Body of pancreas (tissue), 4 donors: ENCODE measurements at regions not wholly inside any gene's neighbourhood (a gene's known extent, or its start where the extent isn't known, plus 50 kb on each side); places are given as distances from the start of the nearest gene placed in this dataset.

Source experiments
- ATAC-seq: fragments of 150-250 bp; one replicate; pipeline ENCODE4 v1.9.1; 2016
- DNase-seq, 4 donors: peaks; one replicate each; pipeline ENCODE4 v3.0.0-alpha.2; 2019
- H3K27ac ChIP-seq, 4 donors: fragments of 200-600 bp; sonication (generic); 1 replicate in 3 of 4; 2 replicates in 1 of 4; pipeline versions ENCODE4 v1.5.1 to v1.6.1; 2016 to 2019; ENCODE audit warnings: mild to moderate bottlenecking in 1 of 4, mixed read lengths in 1 of 4, moderate library complexity in 1 of 4
- H3K27me3 ChIP-seq, 2 donors: fragments of 200-600 bp; sonication (generic); one replicate each; pipeline ENCODE4 v1.6.0; 2016; ENCODE audit warnings: mild to moderate bottlenecking in 1 of 2
- H3K36me3 ChIP-seq, 2 donors: fragments of 200-600 bp; sonication (generic); replicated peaks in 1 of 2; 2 replicates each; pipeline ENCODE4 v1.5.1; 2016; ENCODE audit warnings: low read depth in 2 of 2; ENCODE audit not compliant: insufficient read depth in 1 of 2
- H3K4me1 ChIP-seq: fragments of 200-600 bp; sonication (generic); one replicate; pipeline ENCODE4 v1.6.0; 2016
- H3K4me3 ChIP-seq, 2 donors: fragments of 200-600 bp; sonication (generic); 1 replicate in 1 of 2; 2 replicates in 1 of 2; pipeline ENCODE4 v1.5.1; 2016 to 2019
- H3K9me3 ChIP-seq, 3 donors: fragments of 200-600 bp; sonication (generic); 1 replicate in 2 of 3; 2 replicates in 1 of 3; pipeline ENCODE4 v1.5.1; 2016
- POLR2A ChIP-seq, 3 donors: fragments of 450-650 bp; IDR thresholded peaks; one replicate each; pipeline ENCODE4 v1.6.1; 2016; ENCODE audit warnings: antibody characterized with exemption in 3 of 3, mild to moderate bottlenecking in 2 of 3
- WGBS, 2 donors: methylation state at CpG; one replicate each; pipeline ENCODE4 v1.1.5; 2017; 5-methylcytosine and 5-hydroxymethylcytosine counted together
- intact Hi-C: fragments of 100-400 bp; cut with DNase I; formaldehyde crosslinking; loops from one replicate; pipeline ENCODE4 v1.15.1; 2023
- TF ChIP-seq, protein P1 (sequence below), 7 experiments: fragments of 450-650 bp in 4 of 7; fragments of 200-600 bp in 3 of 7; sonication (generic) in 3 of 7; IDR thresholded peaks; one replicate each; pipeline ENCODE4 v1.5.1; 2016 to 2019; ENCODE audit warnings: antibody characterized with exemption in 7 of 7

DNA sequence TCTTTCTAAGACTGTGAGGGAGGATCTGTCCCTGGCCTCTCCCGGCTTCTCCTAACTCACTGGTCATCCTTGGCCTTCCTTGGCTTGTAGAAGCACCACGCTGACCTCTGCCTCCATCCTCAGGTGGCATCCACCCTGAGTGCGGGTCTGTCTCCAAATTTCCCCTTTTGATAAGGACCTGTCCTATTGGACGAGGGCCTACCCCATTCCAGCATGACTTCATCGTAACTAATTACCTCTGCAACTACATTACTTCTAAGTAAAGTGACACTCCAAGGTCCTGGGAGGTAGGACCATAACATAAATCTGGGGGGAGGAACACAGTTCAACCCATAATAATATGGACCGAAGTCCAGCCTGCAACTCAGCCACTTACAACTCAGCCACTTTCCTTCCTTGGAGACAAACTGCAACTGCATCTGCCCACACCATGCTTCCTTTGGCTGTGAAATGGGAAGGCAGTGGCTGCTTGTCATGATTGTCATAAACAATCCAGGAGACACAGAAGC, 229.6 kb upstream of the DIO3 start:
- Histone ChIP-seq H3K27me3 (no peaks in the 10 kb centered on the region), H3K4me3 (no peak overlapping the region), H3K9me3 (no peaks in the 10 kb centered on the region), H3K4me1 (peaks cover 31% of the 10 kb centered on the region), H3K27ac (no peak overlapping the region), H3K36me3 (no peaks in the 10 kb centered on the region)
- intact Hi-C loops: no loop called here
- WGBS, 2 donors: 81% methylated on average over 6 of the region's 6 CpGs
- ATAC-seq (no peak), DNase-seq (no peak)
- TF ChIP-seq, protein P1, sequence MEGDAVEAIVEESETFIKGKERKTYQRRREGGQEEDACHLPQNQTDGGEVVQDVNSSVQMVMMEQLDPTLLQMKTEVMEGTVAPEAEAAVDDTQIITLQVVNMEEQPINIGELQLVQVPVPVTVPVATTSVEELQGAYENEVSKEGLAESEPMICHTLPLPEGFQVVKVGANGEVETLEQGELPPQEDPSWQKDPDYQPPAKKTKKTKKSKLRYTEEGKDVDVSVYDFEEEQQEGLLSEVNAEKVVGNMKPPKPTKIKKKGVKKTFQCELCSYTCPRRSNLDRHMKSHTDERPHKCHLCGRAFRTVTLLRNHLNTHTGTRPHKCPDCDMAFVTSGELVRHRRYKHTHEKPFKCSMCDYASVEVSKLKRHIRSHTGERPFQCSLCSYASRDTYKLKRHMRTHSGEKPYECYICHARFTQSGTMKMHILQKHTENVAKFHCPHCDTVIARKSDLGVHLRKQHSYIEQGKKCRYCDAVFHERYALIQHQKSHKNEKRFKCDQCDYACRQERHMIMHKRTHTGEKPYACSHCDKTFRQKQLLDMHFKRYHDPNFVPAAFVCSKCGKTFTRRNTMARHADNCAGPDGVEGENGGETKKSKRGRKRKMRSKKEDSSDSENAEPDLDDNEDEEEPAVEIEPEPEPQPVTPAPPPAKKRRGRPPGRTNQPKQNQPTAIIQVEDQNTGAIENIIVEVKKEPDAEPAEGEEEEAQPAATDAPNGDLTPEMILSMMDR (IDR thresholded peaks at IDR 0.05): no peak
- no peak for TF ChIP-seq POLR2A (IDR thresholded peaks at IDR 0.05)

DNA sequence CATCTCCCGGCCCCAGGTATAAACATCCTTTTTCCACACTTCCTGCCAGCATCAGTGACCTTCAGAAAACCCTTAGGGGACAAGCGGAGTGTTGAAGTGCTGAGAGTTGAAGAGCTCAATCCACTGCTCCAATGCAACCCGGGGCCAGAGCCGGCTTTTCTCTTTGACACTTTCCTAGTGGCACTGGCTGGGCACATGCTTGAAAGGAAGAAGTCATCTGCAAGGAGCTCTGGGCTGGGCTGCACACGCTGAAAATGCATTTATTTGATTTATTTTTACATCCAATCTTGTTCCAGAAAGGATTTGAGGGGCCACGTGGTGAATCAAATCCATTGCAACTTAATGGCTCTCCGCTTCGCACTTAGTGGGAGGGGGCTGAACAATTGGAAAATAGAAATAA, 229.0 kb upstream of the DIO3 start:
- intact Hi-C loops: no loop called here
- H3K36me3 ChIP-seq: no peaks in the 10 kb centered on the region
- no peaks in the 10 kb centered on the region for H3K27me3 ChIP-seq
- no peak for TF ChIP-seq POLR2A (IDR thresholded peaks at IDR 0.05)
- TF ChIP-seq, protein P1 (IDR thresholded peaks at IDR 0.05): no peak
- no peak overlapping the region for H3K27ac ChIP-seq
- peaks cover 31% of the 10 kb centered on the region for H3K4me1 ChIP-seq
- H3K9me3 ChIP-seq: no peaks in the 10 kb centered on the region
- WGBS, 2 donors: 65 to 73% methylated on average over 8 of the region's 8 CpGs
- no peak for ATAC-seq
- no peak overlapping the region for H3K4me3 ChIP-seq
- no peak for DNase-seq

DNA sequence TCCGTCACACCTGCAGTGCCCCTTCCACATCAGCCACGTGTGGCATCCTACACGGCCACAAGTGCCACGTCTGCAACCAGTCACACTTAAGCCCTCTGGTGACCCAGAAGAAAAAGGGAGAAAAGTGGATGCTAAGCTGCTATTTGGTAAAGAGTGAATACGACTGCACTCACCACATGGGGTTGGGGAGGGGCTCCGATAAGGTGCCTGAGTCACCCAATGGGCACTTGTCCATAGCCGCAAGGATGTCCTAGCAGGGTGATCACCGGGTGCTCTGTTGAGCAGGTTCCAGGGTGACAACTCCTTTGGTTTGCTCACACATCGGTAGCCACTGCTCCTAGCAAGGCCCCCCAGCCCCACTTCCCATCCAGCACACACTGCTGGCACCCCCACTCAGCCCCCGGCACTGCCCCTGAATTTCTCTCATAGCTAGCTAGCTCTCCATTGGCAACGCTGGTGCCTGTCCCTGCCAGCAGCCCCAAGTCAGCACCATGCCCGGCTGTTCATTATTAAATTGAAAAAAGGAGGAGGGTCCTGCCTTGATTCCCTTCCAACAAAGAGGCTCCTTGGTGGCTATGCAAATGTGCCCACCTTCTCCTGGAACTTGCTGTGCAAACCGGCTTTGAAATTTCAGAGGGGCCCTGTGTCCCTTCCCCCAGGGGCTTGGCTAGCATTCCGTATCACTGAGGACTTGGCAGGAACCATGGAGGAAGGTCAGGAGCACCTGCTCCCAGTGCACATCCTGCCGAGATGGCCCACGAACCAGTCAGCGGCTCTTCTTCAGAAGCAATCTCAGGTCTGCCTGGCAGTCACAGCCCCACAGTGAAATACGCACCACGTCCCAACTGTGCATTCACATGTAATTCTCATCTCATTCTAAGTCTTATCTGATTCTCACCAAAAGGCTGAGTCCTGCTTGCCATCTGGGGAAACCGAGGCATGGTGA, 227.7 kb upstream of the DIO3 start:
- no peak for ATAC-seq
- no peak for TF ChIP-seq POLR2A (IDR thresholded peaks at IDR 0.05)
- TF ChIP-seq, protein P1 (IDR thresholded peaks at IDR 0.05): no peak
- intact Hi-C loops: no loop called here

DNA sequence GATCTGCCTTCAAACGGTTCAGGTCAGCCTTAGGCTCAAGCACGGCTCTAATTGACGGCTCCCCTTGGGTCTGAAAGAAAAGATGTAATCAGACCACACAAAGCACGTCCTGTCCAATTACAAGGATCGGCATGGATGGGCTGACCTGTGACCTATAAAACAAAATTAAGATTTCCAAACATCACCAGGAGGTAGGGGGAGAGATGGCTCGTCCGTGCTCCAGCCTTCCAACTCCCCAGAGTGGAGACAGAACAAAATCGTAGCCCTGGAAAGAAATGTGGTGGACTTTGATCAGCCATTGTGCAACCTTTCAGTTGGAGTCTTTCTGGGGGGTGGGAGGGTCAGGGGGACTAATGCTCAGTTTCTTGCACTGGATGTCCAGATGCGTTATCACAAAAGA, 226.6 kb upstream of the DIO3 start:
- no peak overlapping the region for H3K27ac ChIP-seq
- ATAC-seq (no peak), DNase-seq (no peak)
- peaks cover 17% of the 10 kb centered on the region for H3K4me1 ChIP-seq
- intact Hi-C loops: no loop called here
- no peaks in the 10 kb centered on the region for H3K36me3 ChIP-seq
- 56 to 68% methylated on average over 9 of the region's 9 CpGs for WGBS, 2 donors
- no peak overlapping the region for H3K4me3 ChIP-seq
- no peak for TF ChIP-seq POLR2A (IDR thresholded peaks at IDR 0.05)
- TF ChIP-seq, protein P1 (IDR thresholded peaks at IDR 0.05): no peak
- no peaks in the 10 kb centered on the region for H3K27me3 ChIP-seq
- no peaks in the 10 kb centered on the region for H3K9me3 ChIP-seq

More for the DNA sequence above, 227.7 kb upstream of the DIO3 start:
- Histone ChIP-seq H3K27me3 (no peaks in the 10 kb centered on the region), H3K9me3 (no peaks in the 10 kb centered on the region), H3K36me3 (no peaks in the 10 kb centered on the region), H3K4me1 (peaks cover 24% of the 10 kb centered on the region), H3K27ac (no peak overlapping the region), H3K4me3 (no peak overlapping the region)
- WGBS, 2 donors: 80 to 81% methylated on average over 20 of the region's 20 CpGs
- no peak for DNase-seq
